GM18868 (cell line): ENCODE measurements at regions not wholly inside any gene's neighbourhood (a gene's known extent, or its start where the extent isn't known, plus 50 kb on each side); places are given as distances from the start of the nearest gene placed in this dataset.
"Not testable (repeated sequence)": the region's sequence is repeated elsewhere in the genome, so short reads cannot be mapped to it uniquely, and the experiment has no call there.

Experiments
- ATAC-seq: cut with Tn5 transposase; IDR thresholded peaks from one replicate; pipeline ENCODE4 v1.9.1; 2021; ENCODE audit warnings: mild to moderate bottlenecking, moderate library complexity; ENCODE audit not compliant: unreplicated experiment

- ATAC-seq: not testable (repeated sequence)
Measured at GRCh38 chr5:67889870-67890269, 325.7 kb upstream of the PIK3R1 start.

- no peak for ATAC-seq
Measured at GRCh38 chr5:67887748-67888161, 327.8 kb upstream of the PIK3R1 start.

- no peak for ATAC-seq
Measured at GRCh38 chr5:67886761-67887160, 328.8 kb upstream of the PIK3R1 start.

GRCh38 chr5:67880876-67881275 is 334.7 kb upstream of the PIK3R1 start:
- ATAC-seq: no peak

- no peak for ATAC-seq
Measured at GRCh38 chr5:67880511-67880805, 335.1 kb upstream of the PIK3R1 start.

GRCh38 chr5:67879620-67880510 is 335.7 kb upstream of the PIK3R1 start:
- no peak for ATAC-seq

GRCh38 chr5:67878933-67879332 is 336.6 kb upstream of the PIK3R1 start:
- ATAC-seq: no peak

GRCh38 chr5:67876371-67876770 is 339.2 kb upstream of the PIK3R1 start:
- no peak for ATAC-seq

- ATAC-seq: no peak
Measured at GRCh38 chr5:67875601-67876000, 340.0 kb upstream of the PIK3R1 start.

GRCh38 chr5:67873935-67874334 is 341.6 kb upstream of the PIK3R1 start:
- ATAC-seq: no peak

- no peak for ATAC-seq
Measured at GRCh38 chr5:67870662-67871061, 344.9 kb upstream of the PIK3R1 start.

GRCh38 chr5:67864335-67864734 is 351.2 kb upstream of the PIK3R1 start:
- ATAC-seq: not testable (repeated sequence)

GRCh38 chr5:67858471-67859031 is 357.0 kb upstream of the PIK3R1 start:
- ATAC-seq: no peak

- no peak for ATAC-seq
Measured at GRCh38 chr5:67857502-67857901, 358.1 kb upstream of the PIK3R1 start.

GRCh38 chr5:67855523-67855922 is 360.0 kb upstream of the PIK3R1 start:
- ATAC-seq: no peak

- not testable (repeated sequence) for ATAC-seq
Measured at GRCh38 chr5:67850906-67851305, 364.6 kb upstream of the PIK3R1 start.

- ATAC-seq: no peak
Measured at GRCh38 chr5:67844924-67845323, 370.6 kb upstream of the PIK3R1 start.

GRCh38 chr5:67842806-67843205 is 372.8 kb upstream of the PIK3R1 start:
- no peak for ATAC-seq

- not testable (repeated sequence) for ATAC-seq
Measured at GRCh38 chr5:67837225-67837624, 378.3 kb upstream of the PIK3R1 start.

GRCh38 chr5:67836496-67836895 is 379.1 kb upstream of the PIK3R1 start:
- not testable (repeated sequence) for ATAC-seq

GRCh38 chr5:67831048-67831447 is 384.5 kb upstream of the PIK3R1 start:
- no peak for ATAC-seq

GRCh38 chr5:67827541-67827940 is 388.0 kb upstream of the PIK3R1 start:
- no peak for ATAC-seq

- ATAC-seq: no peak
Measured at GRCh38 chr5:67824852-67825251, 390.7 kb upstream of the PIK3R1 start.
